IPS-NIHi7 (cell line): ENCODE measurements at regions not wholly inside any gene's neighbourhood (a gene's known extent, or its start where the extent isn't known, plus 50 kb on each side); places are given as distances from the start of the nearest gene placed in this dataset.
A peak's percentile ranks its signal among the peaks of the same experiment; 100 is the strongest.
"Not testable (repeated sequence)": the region's sequence is repeated elsewhere in the genome, so short reads cannot be mapped to it uniquely, and the experiment has no call there.

ENCODE experiments used
- DNase-seq: peaks from one replicate; pipeline ENCODE4 v3.0.0; 2012; ENCODE audit warnings: mixed read lengths; ENCODE audit errors: extremely low spot score

DNA sequence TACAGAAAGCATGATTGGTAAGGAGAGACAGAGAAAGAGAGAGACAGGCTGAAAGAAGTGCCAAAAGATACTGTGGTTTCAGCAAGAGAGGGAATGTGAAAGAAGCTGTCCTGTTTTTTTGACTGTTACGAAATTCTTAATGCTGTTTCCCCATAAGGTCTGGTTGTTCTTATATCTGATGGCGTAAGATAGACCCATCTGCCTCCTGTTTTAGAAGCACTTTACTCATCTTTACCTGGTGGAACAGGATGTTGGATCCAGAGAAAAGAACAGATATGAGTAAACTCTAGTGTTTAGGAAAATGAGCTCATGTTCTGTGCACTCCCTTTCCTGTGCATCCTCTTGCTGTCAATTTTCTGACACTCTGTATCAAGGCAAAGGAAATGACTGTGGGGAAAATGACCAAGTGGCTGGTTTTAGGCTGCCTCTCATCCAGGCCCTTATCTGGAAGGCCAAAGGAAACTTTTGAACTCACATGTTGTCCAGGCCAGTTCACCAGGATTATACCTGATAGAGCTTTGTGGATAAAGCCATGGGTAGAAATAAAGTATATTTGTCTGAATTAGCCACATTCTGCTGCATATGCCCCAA, 311.7 kb upstream of the HTR2C start:
- DNase-seq = no peak

GRCh38 chrX:114270371-114270770, 313.5 kb upstream of the HTR2C start:
- DNase-seq = not testable (repeated sequence)

DNA sequence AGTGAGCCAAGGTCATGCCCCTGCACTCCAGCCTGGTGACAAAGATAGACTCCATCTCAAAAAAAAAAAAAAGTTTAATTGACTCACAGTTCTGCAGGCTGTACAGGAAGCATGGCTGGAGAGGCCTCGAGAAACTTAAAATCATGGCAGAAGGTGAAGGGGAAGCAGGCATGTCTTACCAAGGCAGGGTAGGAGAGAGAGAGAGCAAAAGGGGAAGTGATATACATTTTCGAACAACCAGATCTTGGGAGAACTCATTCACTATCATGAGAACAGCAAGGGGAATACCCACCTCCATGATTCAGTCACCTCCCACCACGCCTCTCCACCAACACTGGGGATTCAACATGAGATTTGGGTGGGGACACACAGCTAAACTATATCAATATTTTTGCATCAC, 315.2 kb upstream of the HTR2C start:
- DNase-seq = no peak

GRCh38 chrX:114267142-114267541, 316.7 kb upstream of the HTR2C start:
- no peak for DNase-seq

- no peak for DNase-seq
These were observed 331.7 kb upstream of the HTR2C start for GRCh38 chrX:114252186-114252585.

GRCh38 chrX:114251575-114251974, 332.3 kb upstream of the HTR2C start:
- no peak for DNase-seq

GRCh38 chrX:114221445-114221844, 362.4 kb upstream of the HTR2C start:
- no peak for DNase-seq

- DNase-seq = no peak
These were observed 373.0 kb upstream of the HTR2C start for GRCh38 chrX:114210879-114211278.

DNA sequence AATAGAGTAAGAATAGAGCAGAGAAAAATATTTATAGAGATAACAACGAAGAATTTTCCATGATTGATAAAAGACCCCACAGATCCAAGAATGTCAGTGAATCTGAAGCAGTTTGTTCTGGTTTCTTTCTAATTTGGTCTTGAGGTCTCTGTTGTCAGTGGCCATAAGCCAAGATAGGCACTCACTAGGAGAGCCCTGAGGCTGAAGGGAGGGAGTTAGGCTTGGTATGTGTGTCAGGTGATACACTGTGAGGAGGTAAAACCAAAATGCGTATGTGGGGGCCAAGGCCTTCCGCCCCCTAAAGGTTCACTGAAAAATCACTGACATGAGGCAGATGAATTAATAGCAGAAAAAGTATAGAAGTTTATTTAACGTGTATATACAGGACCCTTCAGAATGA, 382.3 kb upstream of the HTR2C start:
- DNase-seq = peak; percentile 38

GRCh38 chrX:114181195-114181594, 402.7 kb upstream of the HTR2C start:
- DNase-seq = no peak

DNA sequence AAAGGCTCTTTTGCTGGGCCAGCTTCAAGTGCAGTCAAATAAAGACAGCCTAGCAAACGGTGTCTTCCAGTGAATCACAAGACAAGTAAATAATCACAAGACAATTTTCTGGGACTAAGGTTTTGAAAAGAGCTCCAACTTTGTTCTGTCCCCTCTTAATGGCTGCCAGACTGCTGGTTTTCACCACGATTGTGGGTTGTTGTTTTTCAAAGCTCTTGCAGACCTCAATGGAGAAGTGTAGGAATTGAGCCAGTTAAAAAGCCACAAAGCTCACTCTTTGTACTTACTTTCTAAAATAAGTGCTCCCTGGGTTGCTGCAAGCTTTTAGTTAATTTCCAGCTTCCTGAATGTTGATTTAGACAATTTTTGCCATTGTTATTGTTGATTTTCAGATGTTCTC, 405.8 kb upstream of the HTR2C start:
- DNase-seq = no peak

DNA sequence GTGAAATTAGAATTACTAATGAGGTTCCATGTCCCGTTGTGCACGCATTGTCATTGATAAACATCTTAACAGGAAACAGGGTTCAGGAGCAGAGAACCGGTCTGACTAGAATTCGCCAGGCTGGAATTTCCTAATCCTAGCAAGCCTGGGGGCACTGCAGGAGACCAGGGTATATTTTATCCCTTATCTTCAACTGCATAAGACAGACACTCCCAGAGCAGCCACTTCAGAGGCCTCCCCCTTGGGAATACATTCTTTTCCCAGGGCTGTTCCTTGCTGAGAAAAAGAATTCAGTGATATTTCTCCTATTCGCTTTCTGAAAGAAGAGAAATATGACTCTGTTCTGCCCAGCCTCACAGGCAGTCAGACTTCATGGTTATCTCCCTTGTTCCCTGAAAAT, 416.6 kb upstream of the HTR2C start:
- DNase-seq = not testable (repeated sequence)

DNA sequence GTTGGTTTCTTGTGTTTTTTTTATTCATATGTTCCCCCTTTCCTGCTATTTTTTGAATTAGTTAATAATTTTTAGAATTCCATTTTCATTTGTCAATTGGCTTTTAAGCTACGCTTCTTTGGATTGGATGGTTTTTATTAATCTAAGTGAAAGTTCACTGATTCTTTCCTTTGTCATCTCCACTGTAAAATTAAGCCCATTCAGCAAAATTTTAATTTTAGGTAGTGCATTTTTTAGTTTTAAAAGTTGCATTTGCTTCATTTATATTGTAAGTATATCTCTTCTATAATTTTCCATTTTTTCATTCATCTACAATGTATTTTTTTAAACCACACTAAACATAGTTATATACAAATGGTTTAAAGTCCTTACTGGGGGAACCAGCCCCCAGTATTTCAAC, 417.3 kb upstream of the HTR2C start:
- no peak for DNase-seq

DNA sequence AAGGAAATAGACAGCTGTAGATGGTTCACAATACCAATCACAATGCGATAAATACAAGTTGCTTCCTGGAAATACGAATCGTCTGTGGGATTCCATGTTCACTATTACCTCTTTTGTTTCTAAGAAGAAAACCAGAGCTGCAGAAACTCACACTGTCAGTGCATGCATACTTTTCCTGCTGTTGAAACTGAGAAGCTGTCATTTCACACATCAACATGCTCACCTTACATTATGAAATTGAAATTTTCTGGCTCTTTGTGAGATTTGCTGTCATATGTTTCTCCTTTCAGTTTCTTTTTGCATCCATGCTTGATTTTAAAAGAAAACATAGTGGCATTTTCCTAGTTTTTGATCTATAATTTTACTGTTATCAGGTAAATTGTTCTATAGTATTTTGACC, 418.3 kb upstream of the HTR2C start:
- no peak for DNase-seq

GRCh38 chrX:114162068-114162735, 421.7 kb upstream of the HTR2C start:
- DNase-seq = peak; percentile 76

GRCh38 chrX:114152801-114153200, 431.1 kb upstream of the HTR2C start:
- no peak for DNase-seq

GRCh38 chrX:114152130-114152529, 431.8 kb upstream of the HTR2C start:
- DNase-seq = peak; percentile 15

GRCh38 chrX:114134465-114134864, 449.4 kb upstream of the HTR2C start:
- no peak for DNase-seq

GRCh38 chrX:114127411-114128025, 456.4 kb upstream of the HTR2C start:
- peak; percentile 22 for DNase-seq

DNA sequence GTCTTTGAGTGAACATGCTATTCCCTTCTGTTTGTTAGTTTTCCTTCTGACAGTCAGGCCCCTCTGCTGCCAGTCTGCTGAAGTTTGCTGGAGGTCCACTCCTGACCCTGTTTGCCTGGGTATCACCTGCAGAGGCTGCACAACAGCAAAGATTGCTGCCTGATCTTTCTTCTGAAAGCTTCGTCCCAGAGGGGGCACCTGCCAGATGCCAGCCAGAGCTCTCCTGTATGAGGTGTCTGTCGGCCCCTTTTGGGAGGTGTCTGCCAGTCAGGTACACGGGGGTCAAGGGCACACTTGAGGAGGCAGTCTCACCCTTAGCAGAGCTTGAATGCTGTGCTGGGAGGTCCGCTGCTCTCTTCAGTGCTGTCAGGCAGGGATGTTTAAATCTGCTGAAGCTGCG, 456.9 kb upstream of the HTR2C start:
- DNase-seq = no peak

GRCh38 chrX:114101081-114101480, 482.8 kb upstream of the HTR2C start:
- DNase-seq = no peak

DNA sequence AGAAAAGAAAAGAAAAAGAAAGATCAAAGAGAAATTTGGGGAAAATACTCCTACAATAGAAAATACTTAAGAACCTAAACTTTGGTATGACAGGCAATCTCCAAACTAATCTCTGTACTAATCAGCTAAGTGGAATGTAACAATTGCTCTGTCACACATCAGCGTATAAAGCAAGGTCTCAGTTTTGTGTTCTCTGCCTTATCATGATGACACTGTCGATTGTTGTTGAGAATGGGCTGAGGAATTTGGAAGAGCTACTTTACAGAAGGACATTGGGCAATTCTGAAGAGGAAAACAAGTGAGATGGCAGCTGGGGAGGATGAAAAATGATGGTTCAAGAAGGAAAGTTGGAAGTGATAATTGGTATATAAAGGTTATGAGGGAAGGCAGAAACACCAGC, 486.0 kb upstream of the HTR2C start:
- no peak for DNase-seq

DNA sequence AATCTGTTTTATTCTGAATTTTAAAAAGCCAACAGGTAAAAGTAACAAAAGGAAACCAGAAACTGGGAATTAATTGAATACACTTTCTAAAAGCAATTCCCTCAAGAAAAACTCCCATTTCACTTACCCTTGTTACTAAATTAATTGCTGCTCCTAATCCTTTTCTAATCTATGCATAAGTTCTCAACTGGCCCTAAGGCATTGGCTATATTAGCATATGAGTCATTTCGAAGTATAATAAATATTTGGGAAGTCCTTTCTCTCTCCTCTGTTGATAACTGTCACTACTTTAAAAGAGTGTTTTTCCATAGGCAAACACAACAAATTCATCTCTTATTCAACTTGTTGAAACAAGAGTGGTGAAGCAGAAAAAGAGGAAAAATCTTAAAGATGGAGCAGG, 486.5 kb upstream of the HTR2C start:
- no peak for DNase-seq
